Loucy (cell line): ENCODE measurements at regions not wholly inside any gene's neighbourhood (a gene's known extent, or its start where the extent isn't known, plus 50 kb on each side); places are given as distances from the start of the nearest gene placed in this dataset.

Experiments
- CTCF ChIP-seq: fragments of 200-600 bp; sonication (generic); conservative IDR thresholded peaks from 2 replicates; pipeline ENCODE4 v1.5.1; 2014; ENCODE audit warnings: mild to moderate bottlenecking, antibody characterized with exemption, low read length
- EZH2phosphoT487 ChIP-seq: fragments of 200-600 bp; IDR thresholded peaks from 2 replicates; pipeline ENCODE4 v1.6.1; 2018; ENCODE audit warnings: antibody characterized with exemption, mild to moderate bottlenecking, moderate library complexity, borderline replicate concordance

- TF ChIP-seq CTCF (no peak), EZH2phosphoT487 (no peak)
Observed at GRCh38 chr14:24693353-24693737, 59.4 kb upstream of the GZMB start.
